ENCODE measurements at regions not wholly inside any gene's neighbourhood (a gene's known extent, or its start where the extent isn't known, plus 50 kb on each side); places are given as distances from the start of the nearest gene placed in this dataset.

DNA sequence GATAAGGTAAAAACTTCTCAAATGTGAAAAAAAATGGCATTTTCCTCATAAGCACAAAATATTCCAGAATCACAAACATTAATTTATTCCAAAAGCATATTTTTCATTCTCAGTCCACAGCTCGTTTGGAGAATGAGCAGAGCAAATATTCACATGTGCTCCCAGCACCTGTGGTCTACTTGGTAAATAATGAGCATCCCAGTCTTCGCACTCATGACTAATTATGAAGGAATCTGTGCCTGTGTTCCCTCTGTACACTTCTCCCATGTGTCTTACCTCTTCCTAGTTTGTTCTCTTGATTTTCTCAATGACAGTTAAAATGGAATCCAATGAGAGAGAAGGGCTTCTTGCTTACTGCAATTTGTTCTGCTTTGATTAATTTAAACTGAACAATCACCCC, 671.0 kb upstream of the SOX11 start:
- ChIA-PET CTCF (no interaction called here), RAD21 (ENCODE audit: low non-redundant PET in 1 of 2, low total read pairs in 2 of 2, uncharacterized antibody in 2 of 2, unreplicated experiment in 2 of 2) (no interaction called here), POLR2A (no interaction called here)
- H3K27ac ChIP-seq (ENCODE audit: low read depth, low read length), result no peak overlapping the region
- intact Hi-C loops (cut with micrococcal nuclease), result no loop called here
- peaks cover 22 to 42% of the 10 kb centered on the region in 2 experiments; a peak in 3 of 4 replicates for H3K9me3 ChIP-seq (ENCODE audit: control insufficient read depth in 1 of 2, insufficient read depth in 1 of 2, low read depth in 1 of 2, low read length in 2 of 2)
- no peak overlapping the region for H3K9ac ChIP-seq (ENCODE audit: low read length)
- H3K9me2 ChIP-seq (ENCODE audit: insufficient read depth), result no peaks in the 10 kb centered on the region
- H3K4me3 ChIP-seq (replicated peaks in 1 of 2; ENCODE audit: low read depth in 1 of 2, low read length in 2 of 2), result no peak overlapping the region
- H2AFZ ChIP-seq (ENCODE audit: low read depth, low read length, poor library complexity, severe bottlenecking), result no peak overlapping the region
- TF ChIP-seq ZBTB33 (IDR thresholded peaks at IDR 0.05; ENCODE audit: extremely low read depth, insufficient replicate concordance, low read length), result no peak
- no peak for TF ChIP-seq FOSL1 (IDR thresholded peaks at IDR 0.05; ENCODE audit: low read depth)
- TF ChIP-seq, protein P1, sequence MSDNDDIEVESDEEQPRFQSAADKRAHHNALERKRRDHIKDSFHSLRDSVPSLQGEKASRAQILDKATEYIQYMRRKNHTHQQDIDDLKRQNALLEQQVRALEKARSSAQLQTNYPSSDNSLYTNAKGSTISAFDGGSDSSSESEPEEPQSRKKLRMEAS (IDR thresholded peaks at IDR 0.05), result no peak
- TF ChIP-seq CEBPB (IDR thresholded peaks at IDR 0.05; ENCODE audit: low read depth), result no peak
- TF ChIP-seq YY1 (IDR thresholded peaks at IDR 0.05; ENCODE audit: extremely low read depth, insufficient replicate concordance, low read depth, low read length), result no peak
- no peak for TF ChIP-seq EZH2 (IDR thresholded peaks at IDR 0.05)
- no peak for TF ChIP-seq SRF (IDR thresholded peaks at IDR 0.05; ENCODE audit: low read depth)
- no peak for TF ChIP-seq CTCF (IDR thresholded peaks at IDR 0.05 in 2 of 3, conservative IDR thresholded peaks at IDR 0.05 in 1 of 3; ENCODE audit: borderline replicate concordance in 1 of 3, insufficient read depth in 1 of 3, low read depth in 2 of 3, low read length in 2 of 3)
- no peak for TF ChIP-seq POLR2A (IDR thresholded peaks at IDR 0.05; ENCODE audit: borderline replicate concordance, extremely low read depth, insufficient read depth, insufficient read length)
- no peak for TF ChIP-seq SIN3A (IDR thresholded peaks at IDR 0.05; ENCODE audit: low read depth)
- no peak for TF ChIP-seq REST (IDR thresholded peaks at IDR 0.05; ENCODE audit: low read depth)
- no peak for TF ChIP-seq POLR2AphosphoS5 (IDR thresholded peaks at IDR 0.05; ENCODE audit: low read depth, low read length)
- BruUV-seq (replicated peaks), result no TSS peak
- no peaks in the 10 kb centered on the region for H3K36me3 ChIP-seq (ENCODE audit: control insufficient read depth in 1 of 2, insufficient read depth in 2 of 2, low read length in 2 of 2)
- no peaks in the 10 kb centered on the region for H3K79me2 ChIP-seq (ENCODE audit: insufficient read depth, low read length)
- no peak overlapping the region for H3K4me2 ChIP-seq (ENCODE audit: low read length)
- no peak for DNase-seq (ENCODE audit: low read depth, low spot score)
- ATAC-seq, result no peak
- H3K27me3 ChIP-seq (ENCODE audit: insufficient read depth, low read length), result no peaks in the 10 kb centered on the region
- H3K4me1 ChIP-seq (ENCODE audit: control insufficient read depth in 1 of 2, insufficient read depth in 2 of 2, low read length in 2 of 2), result no peaks in the 10 kb centered on the region
- H4K20me1 ChIP-seq (ENCODE audit: insufficient read depth), result no peaks in the 10 kb centered on the region
